ENCODE measurements at regions not wholly inside any gene's neighbourhood (a gene's known extent, or its start where the extent isn't known, plus 50 kb on each side); places are given as distances from the start of the nearest gene placed in this dataset.

- intact Hi-C loops (cut with DNase I) = no loop called here
- TF ChIP-seq CTCF (IDR thresholded peaks at IDR 0.05) = no peak
- Histone ChIP-seq H3K36me3 (ENCODE audit: insufficient read depth in 1 of 2, low read depth in 1 of 2) (no peaks in the 10 kb centered on the region), H3K27ac (no peak overlapping the region), H3K9me3 (no peaks in the 10 kb centered on the region), H3K4me1 (no peaks in the 10 kb centered on the region), H3K4me3 (no peak overlapping the region), H3K27me3 (ENCODE audit: insufficient read depth in 3 of 3, low read length in 2 of 3) (peaks cover 0 to 3% (median 0%) of the 10 kb centered on the region in 3 donors)
- ATAC-seq = no peak
- WGBS, 3 donors = 48 to 55% (median 55%) methylated on average over 7 of the region's 7 CpGs
- DNase-seq = no peak
Measured at GRCh38 chr14:98181241-98181640, 1090.8 kb downstream of the BCL11B start.

- 76 to 92% (median 85%) methylated on average over 1 of the region's 1 CpG for WGBS, 3 donors
- ATAC-seq = no peak
- H3K4me3 ChIP-seq = no peak overlapping the region
- H3K4me1 ChIP-seq = no peaks in the 10 kb centered on the region
- DNase-seq = no peak
- intact Hi-C loops (cut with DNase I) = no loop called here
- no peak for TF ChIP-seq CTCF (IDR thresholded peaks at IDR 0.05)
- H3K9me3 ChIP-seq = no peaks in the 10 kb centered on the region
- H3K27ac ChIP-seq = no peak overlapping the region
- H3K27me3 ChIP-seq (ENCODE audit: insufficient read depth in 3 of 3, low read length in 2 of 3) = peaks cover 0 to 3% (median 0%) of the 10 kb centered on the region in 3 donors
- no peaks in the 10 kb centered on the region for H3K36me3 ChIP-seq (ENCODE audit: insufficient read depth in 1 of 2, low read depth in 1 of 2)
Measured at GRCh38 chr14:98181768-98182167, 1090.2 kb downstream of the BCL11B start.

GRCh38 chr14:98182393-98183055 lies 1089.5 kb downstream of the BCL11B start:
- ATAC-seq = no peak
- Histone ChIP-seq H3K4me1 (no peaks in the 10 kb centered on the region), H3K27me3 (ENCODE audit: insufficient read depth in 3 of 3, low read length in 2 of 3) (peaks cover 0 to 3% (median 0%) of the 10 kb centered on the region in 3 donors), H3K27ac (no peak overlapping the region), H3K4me3 (no peak overlapping the region), H3K9me3 (no peaks in the 10 kb centered on the region), H3K36me3 (ENCODE audit: insufficient read depth in 1 of 2, low read depth in 1 of 2) (no peaks in the 10 kb centered on the region)
- no peak for TF ChIP-seq CTCF (IDR thresholded peaks at IDR 0.05)
- WGBS, 3 donors = 60 to 71% (median 66%) methylated on average over 3 of the region's 3 CpGs
- no peak for DNase-seq
- intact Hi-C loops (cut with DNase I) = no loop called here

- TF ChIP-seq CTCF (IDR thresholded peaks at IDR 0.05) = no peak
- Histone ChIP-seq H3K9me3 (no peaks in the 10 kb centered on the region), H3K4me1 (no peaks in the 10 kb centered on the region), H3K36me3 (ENCODE audit: insufficient read depth in 1 of 2, low read depth in 1 of 2) (no peaks in the 10 kb centered on the region), H3K27ac (no peak overlapping the region), H3K27me3 (ENCODE audit: insufficient read depth in 3 of 3, low read length in 2 of 3) (peaks cover 0 to 3% (median 0%) of the 10 kb centered on the region in 3 donors), H3K4me3 (no peak overlapping the region)
- DNase-seq (no peak), ATAC-seq (no peak)
- WGBS, 3 donors = 83 to 88% (median 85%) methylated on average over 4 of the region's 4 CpGs
- intact Hi-C loops (cut with DNase I) = no loop called here
Measured at GRCh38 chr14:98183556-98183955, 1088.4 kb downstream of the BCL11B start.

- Histone ChIP-seq H3K27me3 (ENCODE audit: insufficient read depth in 3 of 3, low read length in 2 of 3) (peaks cover 0 to 3% (median 0%) of the 10 kb centered on the region in 3 donors), H3K4me1 (no peaks in the 10 kb centered on the region), H3K4me3 (no peak overlapping the region), H3K9me3 (no peaks in the 10 kb centered on the region), H3K36me3 (ENCODE audit: insufficient read depth in 1 of 2, low read depth in 1 of 2) (no peaks in the 10 kb centered on the region), H3K27ac (no peak overlapping the region)
- intact Hi-C loops (cut with DNase I) = no loop called here
- 80 to 87% (median 84%) methylated on average over 6 of the region's 6 CpGs for WGBS, 3 donors
- no peak for DNase-seq
- no peak for TF ChIP-seq CTCF (IDR thresholded peaks at IDR 0.05)
- ATAC-seq = no peak
Measured at GRCh38 chr14:98184457-98184856, 1087.5 kb downstream of the BCL11B start.

All from psoas muscle (tissue), 7 donors.